ENCODE measurements at regions not wholly inside any gene's neighbourhood (a gene's known extent, or its start where the extent isn't known, plus 50 kb on each side); places are given as distances from the start of the nearest gene placed in this dataset.

DNA sequence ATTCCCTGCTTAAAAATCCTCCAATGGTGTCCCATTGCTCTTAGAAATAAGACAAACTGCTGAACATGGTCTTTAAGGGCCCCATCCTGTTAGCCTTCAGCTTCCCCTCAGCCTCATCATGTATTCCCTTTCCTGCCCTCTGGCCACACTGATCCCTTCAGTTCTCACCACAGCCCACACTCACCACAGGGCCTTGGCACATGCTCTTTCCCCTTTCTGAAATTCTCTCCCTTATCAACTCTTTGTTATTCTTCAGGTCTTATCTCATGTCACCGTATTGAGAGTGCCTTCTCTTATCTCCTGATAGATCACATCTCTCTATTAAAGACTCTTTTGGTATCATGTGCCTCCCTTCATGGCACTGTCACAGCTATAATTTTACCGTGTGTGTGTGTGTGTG lies 167.8 kb upstream of the MPPED2 start:
- no peaks in the 10 kb centered on the region for H3K27me3 ChIP-seq (ENCODE audit: insufficient read depth, poor library complexity, severe bottlenecking)
- H3K27ac ChIP-seq (replicated peaks): no peak overlapping the region
- TF ChIP-seq, protein P1, sequence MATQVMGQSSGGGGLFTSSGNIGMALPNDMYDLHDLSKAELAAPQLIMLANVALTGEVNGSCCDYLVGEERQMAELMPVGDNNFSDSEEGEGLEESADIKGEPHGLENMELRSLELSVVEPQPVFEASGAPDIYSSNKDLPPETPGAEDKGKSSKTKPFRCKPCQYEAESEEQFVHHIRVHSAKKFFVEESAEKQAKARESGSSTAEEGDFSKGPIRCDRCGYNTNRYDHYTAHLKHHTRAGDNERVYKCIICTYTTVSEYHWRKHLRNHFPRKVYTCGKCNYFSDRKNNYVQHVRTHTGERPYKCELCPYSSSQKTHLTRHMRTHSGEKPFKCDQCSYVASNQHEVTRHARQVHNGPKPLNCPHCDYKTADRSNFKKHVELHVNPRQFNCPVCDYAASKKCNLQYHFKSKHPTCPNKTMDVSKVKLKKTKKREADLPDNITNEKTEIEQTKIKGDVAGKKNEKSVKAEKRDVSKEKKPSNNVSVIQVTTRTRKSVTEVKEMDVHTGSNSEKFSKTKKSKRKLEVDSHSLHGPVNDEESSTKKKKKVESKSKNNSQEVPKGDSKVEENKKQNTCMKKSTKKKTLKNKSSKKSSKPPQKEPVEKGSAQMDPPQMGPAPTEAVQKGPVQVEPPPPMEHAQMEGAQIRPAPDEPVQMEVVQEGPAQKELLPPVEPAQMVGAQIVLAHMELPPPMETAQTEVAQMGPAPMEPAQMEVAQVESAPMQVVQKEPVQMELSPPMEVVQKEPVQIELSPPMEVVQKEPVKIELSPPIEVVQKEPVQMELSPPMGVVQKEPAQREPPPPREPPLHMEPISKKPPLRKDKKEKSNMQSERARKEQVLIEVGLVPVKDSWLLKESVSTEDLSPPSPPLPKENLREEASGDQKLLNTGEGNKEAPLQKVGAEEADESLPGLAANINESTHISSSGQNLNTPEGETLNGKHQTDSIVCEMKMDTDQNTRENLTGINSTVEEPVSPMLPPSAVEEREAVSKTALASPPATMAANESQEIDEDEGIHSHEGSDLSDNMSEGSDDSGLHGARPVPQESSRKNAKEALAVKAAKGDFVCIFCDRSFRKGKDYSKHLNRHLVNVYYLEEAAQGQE (IDR thresholded peaks at IDR 0.05; ENCODE audit: insufficient replicate concordance, low read depth): no peak
- no peak for TF ChIP-seq GABPA (IDR thresholded peaks at IDR 0.05; ENCODE audit: low read depth)
- TF ChIP-seq POLR2AphosphoS5 (IDR thresholded peaks at IDR 0.05; ENCODE audit: low read depth): no peak
- TF ChIP-seq CTCF (IDR thresholded peaks at IDR 0.05; ENCODE audit: insufficient read depth, low read length): no peak
- no peak for TF ChIP-seq SPI1 (IDR thresholded peaks at IDR 0.05; ENCODE audit: borderline replicate concordance, low read depth)
- H3K4me3 ChIP-seq (replicated peaks; ENCODE audit: insufficient read depth, low read length): no peak overlapping the region
- no peak for DNase-seq (ENCODE audit: low read depth in 1 of 2, low spot score in 1 of 2)

- no peak for DNase-seq (ENCODE audit: low read depth in 1 of 2, low spot score in 1 of 2)
- Histone ChIP-seq H3K27ac (replicated peaks) (no peak overlapping the region), H3K27me3 (ENCODE audit: insufficient read depth, poor library complexity, severe bottlenecking) (no peaks in the 10 kb centered on the region), H3K4me3 (replicated peaks; ENCODE audit: insufficient read depth, low read length) (no peak overlapping the region)
- TF ChIP-seq POLR2AphosphoS5 (IDR thresholded peaks at IDR 0.05; ENCODE audit: low read depth) (no peak), SPI1 (IDR thresholded peaks at IDR 0.05; ENCODE audit: borderline replicate concordance, low read depth) (no peak), GABPA (IDR thresholded peaks at IDR 0.05; ENCODE audit: low read depth) (no peak), CTCF (IDR thresholded peaks at IDR 0.05; ENCODE audit: insufficient read depth, low read length) (no peak)
- TF ChIP-seq, protein P1 (IDR thresholded peaks at IDR 0.05; ENCODE audit: insufficient replicate concordance, low read depth): no peak
Measured at GRCh38 chr11:30753504-30753903, 167.4 kb upstream of the MPPED2 start.

- H3K27ac ChIP-seq (replicated peaks): no peak overlapping the region
- TF ChIP-seq POLR2AphosphoS5 (IDR thresholded peaks at IDR 0.05; ENCODE audit: low read depth): no peak
- TF ChIP-seq, protein P1 (IDR thresholded peaks at IDR 0.05; ENCODE audit: insufficient replicate concordance, low read depth): no peak
- no peak for TF ChIP-seq SPI1 (IDR thresholded peaks at IDR 0.05; ENCODE audit: borderline replicate concordance, low read depth)
- H3K27me3 ChIP-seq (ENCODE audit: insufficient read depth, poor library complexity, severe bottlenecking): no peaks in the 10 kb centered on the region
- no peak overlapping the region for H3K4me3 ChIP-seq (replicated peaks; ENCODE audit: insufficient read depth, low read length)
- no peak for DNase-seq (ENCODE audit: low read depth in 1 of 2, low spot score in 1 of 2)
Measured at GRCh38 chr11:30749268-30749667, 163.1 kb upstream of the MPPED2 start.
